ENCODE measurements at regions not wholly inside any gene's neighbourhood (a gene's known extent, or its start where the extent isn't known, plus 50 kb on each side); places are given as distances from the start of the nearest gene placed in this dataset.

- TF ChIP-seq HDAC6 (IDR thresholded peaks at IDR 0.05; ENCODE audit: low read depth, low read length) (no peak), CTCF (IDR thresholded peaks at IDR 0.05; ENCODE audit: control extremely low read depth in 1 of 3, insufficient read depth in 1 of 3, low read depth in 1 of 3, low read length in 3 of 3) (no peak), TBP (IDR thresholded peaks at IDR 0.05; ENCODE audit: low read depth, low read length) (no peak), TAF1 (IDR thresholded peaks at IDR 0.05; ENCODE audit: low read depth, low read length) (no peak), RXRA (IDR thresholded peaks at IDR 0.05; ENCODE audit: insufficient read depth, low read depth, low read length) (no peak), SP4 (IDR thresholded peaks at IDR 0.05; ENCODE audit: low read length) (no peak), POU5F1 (IDR thresholded peaks at IDR 0.05; ENCODE audit: low read depth, low read length) (no peak), POLR2A (IDR thresholded peaks at IDR 0.05; ENCODE audit: control extremely low read depth in 1 of 2, low read depth in 2 of 2, low read length in 2 of 2) (no peak), JUND (IDR thresholded peaks at IDR 0.05; ENCODE audit: low read length) (no peak), EZH2 (IDR thresholded peaks at IDR 0.05; ENCODE audit: low read depth, low read length, severe bottlenecking) (no peak), BRCA1 (IDR thresholded peaks at IDR 0.05; ENCODE audit: low read depth, low read length) (no peak), TCF12 (IDR thresholded peaks at IDR 0.05; ENCODE audit: low read depth, low read length) (no peak), MAFK (IDR thresholded peaks at IDR 0.05; ENCODE audit: low read depth, low read length) (no peak)
Observed at GRCh38 chr2:59733970-59734369, 819.5 kb downstream of the BCL11A start.
